Body of pancreas (tissue), 4 donors: ENCODE measurements at regions not wholly inside any gene's neighbourhood (a gene's known extent, or its start where the extent isn't known, plus 50 kb on each side); places are given as distances from the start of the nearest gene placed in this dataset.

ENCODE experiments used
- CTCF ChIP-seq, 7 experiments: fragments of 450-650 bp in 4 of 7; fragments of 200-600 bp in 3 of 7; sonication (generic) in 3 of 7; IDR thresholded peaks; one replicate each; pipeline ENCODE4 v1.5.1; 2016 to 2019; ENCODE audit warnings: antibody characterized with exemption in 7 of 7
- POLR2A ChIP-seq, 3 donors: fragments of 450-650 bp; IDR thresholded peaks; one replicate each; pipeline ENCODE4 v1.6.1; 2016; ENCODE audit warnings: antibody characterized with exemption in 3 of 3, mild to moderate bottlenecking in 2 of 3

GRCh38 chr5:8473016-8473415, 604.1 kb downstream of the MTRR start:
- TF ChIP-seq CTCF (IDR thresholded peaks at IDR 0.05) (no peak), POLR2A (IDR thresholded peaks at IDR 0.05) (no peak)
